IMR-90 (cell line): ENCODE measurements at regions not wholly inside any gene's neighbourhood (a gene's known extent, or its start where the extent isn't known, plus 50 kb on each side); places are given as distances from the start of the nearest gene placed in this dataset.

Experiments
- ATAC-seq: fragments of 200-7000 bp; cut with Tn5 transposase; 2 replicates; pipeline ENCODE4 v1.9.1; 2020; ENCODE audit warnings: low read depth, mild to moderate bottlenecking, moderate library complexity
- BruUV-seq: library from RNA; stranded (reverse); fragments of 400-500 nt; replicated peaks from 2 replicates; lab custom pipeline; 2021; lab: Mats Ljungman, UMichigan
- CTCF ChIA-PET: fragments of 300-600 bp; formaldehyde crosslinking; extraction: SDS; loops from one replicate; lab custom pipeline; 2021; ENCODE audit warnings: antibody characterized with exemption; lab: Yijun Ruan, JAX
- POLR2A ChIA-PET: fragments of 300-600 bp; sonication (Branson Sonifier 250); formaldehyde crosslinking; loops from one replicate; lab custom pipeline; 2022; ENCODE audit warnings: antibody characterized with exemption; ENCODE audit not compliant: unreplicated experiment; lab: Charles Lee
- DNase-seq: peaks from one replicate; pipeline ENCODE4 v3.0.0; 2013
- H2AFZ ChIP-seq: replicated peaks from 2 replicates; pipeline ENCODE3; 2013; ENCODE audit warnings: low read length, mild to moderate bottlenecking; ENCODE audit not compliant: poor library complexity
- H2AK5ac ChIP-seq: 2 replicates; pipeline ENCODE4 v1.6.1; 2013; ENCODE audit warnings: low read depth, low read length, inconsistent platforms
- H2AK9ac ChIP-seq: replicated peaks from 2 replicates; pipeline ENCODE3; 2013; ENCODE audit warnings: mild to moderate bottlenecking, low read depth, low read length, moderate library complexity; ENCODE audit not compliant: poor library complexity
- H2BK120ac ChIP-seq: 2 replicates; pipeline ENCODE4 v1.6.1; 2013; ENCODE audit warnings: low read depth, low read length, inconsistent platforms
- H2BK15ac ChIP-seq: 3 replicates; pipeline ENCODE4 v1.6.1; 2013; ENCODE audit warnings: low read depth, low read length, inconsistent platforms
- H2BK20ac ChIP-seq: 2 replicates; pipeline ENCODE4 v1.6.1; 2013; ENCODE audit warnings: low read depth, mild to moderate bottlenecking, inconsistent platforms, low read length, moderate library complexity
- H2BK5ac ChIP-seq: 2 replicates; pipeline ENCODE4 v1.6.1; 2013; ENCODE audit warnings: mild to moderate bottlenecking, low read depth, low read length, inconsistent platforms; ENCODE audit not compliant: poor library complexity, severe bottlenecking
- H3K14ac ChIP-seq: replicated peaks from 2 replicates; pipeline ENCODE4 v1.6.1; 2013; ENCODE audit warnings: low read depth, low read length, inconsistent platforms
- H3K18ac ChIP-seq: 2 replicates; pipeline ENCODE4 v1.6.1; 2013; ENCODE audit warnings: low read depth, low read length, control low read depth
- H3K23ac ChIP-seq: 2 replicates; pipeline ENCODE4 v1.6.1; 2013; ENCODE audit warnings: low read depth, low read length, inconsistent platforms
- H3K27ac ChIP-seq: 2 replicates; pipeline ENCODE4 v1.5.1; 2013; ENCODE audit warnings: mild to moderate bottlenecking, control low read depth, low read length; ENCODE audit not compliant: insufficient read depth
- H3K27me3 ChIP-seq: 2 replicates; pipeline ENCODE4 v1.6.1; 2013; ENCODE audit warnings: low read length; ENCODE audit not compliant: control insufficient read depth, insufficient read depth
- H3K36me3 ChIP-seq: 2 replicates; pipeline ENCODE4 v1.6.1; 2013; ENCODE audit warnings: low read length, mixed read lengths; ENCODE audit not compliant: control insufficient read depth, insufficient read depth
- H3K4ac ChIP-seq: 2 replicates; pipeline ENCODE4 v1.6.1; 2013; ENCODE audit warnings: low read depth, low read length, inconsistent platforms
- H3K4me1 ChIP-seq: 2 replicates; pipeline ENCODE4 v1.6.1; 2013; ENCODE audit warnings: low read length, mixed read lengths; ENCODE audit not compliant: control insufficient read depth, insufficient read depth
- H3K4me2 ChIP-seq: 2 replicates; pipeline ENCODE4 v1.6.1; 2013; ENCODE audit warnings: low read depth, mild to moderate bottlenecking, control low read depth, low read length, moderate library complexity
- H3K4me3 ChIP-seq: 2 replicates; pipeline ENCODE4 v1.5.1; 2013; ENCODE audit warnings: low read depth, mild to moderate bottlenecking, control low read depth, low read length, moderate library complexity; ENCODE audit not compliant: insufficient read depth
- H3K56ac ChIP-seq: 2 replicates; pipeline ENCODE4 v1.6.1; 2013; ENCODE audit warnings: low read length, inconsistent platforms; ENCODE audit not compliant: insufficient read depth; ENCODE audit errors: extremely low read depth
- H3K79me1 ChIP-seq, 2 experiments: 2 replicates each; pipeline ENCODE4 v1.6.1; 2013; ENCODE audit warnings: low read length in 2 of 2, inconsistent platforms in 1 of 2, low read depth in 1 of 2
- H3K9ac ChIP-seq: 2 replicates; pipeline ENCODE4 v1.6.1; 2013; ENCODE audit warnings: low read depth, low read length, control low read depth
- H3K9me1 ChIP-seq: 2 replicates; pipeline ENCODE4 v1.6.1; 2013; ENCODE audit warnings: low read length, inconsistent platforms; ENCODE audit not compliant: insufficient read depth
- H3K9me3 ChIP-seq: 2 replicates; pipeline ENCODE4 v1.6.1; 2013; ENCODE audit warnings: low read length; ENCODE audit not compliant: control insufficient read depth, insufficient read depth
- H4K20me1 ChIP-seq: 2 replicates; pipeline ENCODE4 v1.6.1; 2013; ENCODE audit warnings: low read length, inconsistent platforms; ENCODE audit not compliant: insufficient read depth
- H4K5ac ChIP-seq: 2 replicates; pipeline ENCODE4 v1.6.1; 2013; ENCODE audit warnings: mild to moderate bottlenecking, low read depth, low read length, control low read depth
- H4K8ac ChIP-seq, 2 experiments: 2 replicates each; pipeline ENCODE4 v1.6.1; 2013; ENCODE audit warnings: low read depth in 2 of 2, low read length in 2 of 2, control low read depth in 1 of 2, inconsistent platforms in 1 of 2
- H4K91ac ChIP-seq: 2 replicates; pipeline ENCODE4 v1.6.1; 2013; ENCODE audit warnings: low read depth, low read length, inconsistent platforms; ENCODE audit not compliant: insufficient read depth
- BHLHE40 ChIP-seq: fragments of 150-350 bp; IDR thresholded peaks from 2 replicates; pipeline ENCODE4 v1.6.1; 2016; ENCODE audit warnings: mild to moderate bottlenecking, low read depth, low read length
- CEBPB ChIP-seq: IDR thresholded peaks from 2 replicates; pipeline ENCODE4 v1.6.1; 2012; ENCODE audit warnings: low read depth, low read length, improper control_type of control experiment
- CHD1 ChIP-seq: IDR thresholded peaks from 2 replicates; pipeline ENCODE4 v1.6.1; 2012; ENCODE audit warnings: low read depth, low read length, improper control_type of control experiment
- MAFK ChIP-seq: IDR thresholded peaks from 2 replicates; pipeline ENCODE4 v1.6.1; 2012; ENCODE audit warnings: low read depth, low read length, improper control_type of control experiment
- MAZ ChIP-seq: IDR thresholded peaks from 2 replicates; pipeline ENCODE4 v1.6.1; 2012; ENCODE audit warnings: low read depth, mild to moderate bottlenecking, low read length, improper control_type of control experiment, moderate library complexity, borderline replicate concordance
- MXI1 ChIP-seq: IDR thresholded peaks from 2 replicates; pipeline ENCODE4 v1.6.1; 2012; ENCODE audit warnings: low read depth, mild to moderate bottlenecking, low read length, moderate library complexity, borderline replicate concordance
- NFE2L2 ChIP-seq: fragments of 150-350 bp; IDR thresholded peaks from 2 replicates; pipeline ENCODE4 v1.6.1; 2016; ENCODE audit warnings: low read depth, mild to moderate bottlenecking, low read length
- POLR2A ChIP-seq: IDR thresholded peaks from 2 replicates; pipeline ENCODE4 v1.6.1; 2012; ENCODE audit warnings: mild to moderate bottlenecking, low read depth, low read length
- RCOR1 ChIP-seq: IDR thresholded peaks from 2 replicates; pipeline ENCODE4 v1.6.1; 2012; ENCODE audit warnings: mild to moderate bottlenecking, low read length, improper control_type of control experiment; ENCODE audit not compliant: insufficient replicate concordance
- RFX5 ChIP-seq: IDR thresholded peaks from 2 replicates; pipeline ENCODE4 v1.8.0; 2012; ENCODE audit warnings: low read depth, mild to moderate bottlenecking, low read length, moderate library complexity
- SMC3 ChIP-seq: fragments of 150-350 bp; IDR thresholded peaks from 2 replicates; pipeline ENCODE4 v1.6.1; 2016; ENCODE audit warnings: low read depth, mild to moderate bottlenecking, antibody characterized with exemption, low read length, moderate library complexity
- WGBS, 2 experiments: methylation state at CpG; one replicate each; pipeline versions ENCODE4 v1.1.5 to v1.1.7; 2013; ENCODE audit warnings: missing lambda C conversion rate in 2 of 2; ENCODE audit not compliant: insufficient read length in 1 of 2; ENCODE audit errors: extremely low coverage in 2 of 2; 5-methylcytosine and 5-hydroxymethylcytosine counted together
- dilution Hi-C: fragments of 300-500 bp; cut with HindIII; formaldehyde crosslinking; loops from one replicate; pipeline ENCODE4 v1.14.3; 2018; ENCODE audit warnings: low sequenced_read_pairs; ENCODE audit not compliant: unreplicated experiment
- in situ Hi-C: fragments of 300-500 bp; cut with MboI; formaldehyde crosslinking; loops from 3 replicates; pipeline ENCODE4 v1.14.3; 2019; ENCODE audit warnings: low sequenced_read_pairs, inconsistent platforms, mixed read lengths
- intact Hi-C: fragments of 100-400 bp; cut with micrococcal nuclease; formaldehyde crosslinking; loops from 2 replicates; pipeline ENCODE4 v1.10.0; 2022

GRCh38 chr1:244171241-244171985, 120.3 kb downstream of the ZBTB18 start:
- POLR2A ChIA-PET, result no interaction called here

More at GRCh38 chr1:244171241-244171985, 120.3 kb downstream of the ZBTB18 start:
- Histone ChIP-seq H2BK120ac (no peak overlapping the region), H3K4me2 (no peak overlapping the region), H4K5ac (no peak overlapping the region), H3K9ac (no peak overlapping the region), H3K9me1 (peaks cover 5% of the 10 kb centered on the region), H3K56ac (no peak overlapping the region), H3K18ac (no peak overlapping the region), H4K8ac (no peak overlapping the region), H4K91ac (no peak overlapping the region), H2BK15ac (no peak overlapping the region), H3K9me3 (no peaks in the 10 kb centered on the region), H2BK20ac (no peak overlapping the region), H3K4me3 (no peak overlapping the region), H3K23ac (no peak overlapping the region), H3K27me3 (no peaks in the 10 kb centered on the region), H3K36me3 (no peaks in the 10 kb centered on the region), H4K20me1 (no peaks in the 10 kb centered on the region), H3K27ac (no peak overlapping the region), H2AFZ (no peak overlapping the region), H2BK5ac (no peak overlapping the region), H3K14ac (no peak overlapping the region), H2AK5ac (0 out of 2 replicates have a peak overlapping the region, but pooled peaks have one; percentile 9), H3K4me1 (peaks cover 5% of the 10 kb centered on the region), H3K4ac (no peak overlapping the region), H2AK9ac (no peak overlapping the region), H3K79me1 (no peaks in the 10 kb centered on the region)
- CTCF ChIA-PET, result no interaction called here
- intact Hi-C loops (no loop called here), in situ Hi-C loops (no loop called here), dilution Hi-C loops (no loop called here)
- DNase-seq (no peak), ATAC-seq (no peak)
- BruUV-seq, result no TSS peak
- TF ChIP-seq BHLHE40, result no peak
- TF ChIP-seq MAFK, result no peak
- no peak for TF ChIP-seq CEBPB
- no peak for TF ChIP-seq CHD1
- no peak for TF ChIP-seq POLR2A
- no peak for TF ChIP-seq NFE2L2
- no peak for TF ChIP-seq MAZ
- no peak for TF ChIP-seq SMC3
- no peak for TF ChIP-seq RCOR1
- TF ChIP-seq MXI1, result no peak
- TF ChIP-seq RFX5, result no peak
- WGBS, 2 experiments, result 86% methylated on average over 2 of the region's 7 CpGs; no CpG with 5 or more reads in 1 of the 2 experiments
